Astrocyte of the cerebellum (primary cell): ENCODE measurements at regions not wholly inside any gene's neighbourhood (a gene's known extent, or its start where the extent isn't known, plus 50 kb on each side); places are given as distances from the start of the nearest gene placed in this dataset.

Experiments used
- DNase-seq: peaks from one replicate; pipeline ENCODE4 v3.0.0-alpha.2; 2011; ENCODE audit warnings: low read depth
- H3K4me3 ChIP-seq: 2 replicates; pipeline ENCODE4 v1.5.1; 2011; ENCODE audit warnings: mild to moderate bottlenecking, low read depth, low read length, moderate library complexity
- in situ Hi-C: cut with HindIII; loops from 2 replicates; pipeline ENCODE4 v1.10.0; 2017; ENCODE audit warnings: low sequenced_read_pairs
- TF ChIP-seq, protein P1 (sequence below): IDR thresholded peaks from 2 replicates; pipeline ENCODE4 v1.5.1; 2012; ENCODE audit warnings: low read length, low read depth, moderate library complexity, mild to moderate bottlenecking; ENCODE audit errors: missing control alignments

DNA sequence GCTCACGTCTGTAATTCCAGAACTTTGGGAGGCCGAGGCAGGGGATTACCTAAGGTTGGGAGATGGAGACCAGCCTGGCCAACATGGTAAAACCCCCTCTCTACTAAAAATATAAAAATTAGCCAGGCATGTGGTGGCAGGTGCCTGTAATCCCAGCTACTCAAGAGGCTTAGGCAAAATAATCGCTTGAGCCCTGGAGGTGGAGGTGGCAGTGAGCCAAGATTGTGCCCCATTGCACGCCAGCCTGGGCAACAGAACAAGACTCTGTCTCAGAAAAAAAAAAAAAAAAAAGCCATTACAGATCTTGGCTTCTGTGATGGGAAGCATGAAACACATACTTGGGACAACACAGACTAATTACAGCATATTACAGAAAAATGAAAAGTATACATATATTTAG lies 1404.5 kb upstream of the SPRY2 start:
- no peak for DNase-seq
- H3K4me3 ChIP-seq: no peak overlapping the region
- in situ Hi-C loops: no loop called here
- TF ChIP-seq, protein P1, sequence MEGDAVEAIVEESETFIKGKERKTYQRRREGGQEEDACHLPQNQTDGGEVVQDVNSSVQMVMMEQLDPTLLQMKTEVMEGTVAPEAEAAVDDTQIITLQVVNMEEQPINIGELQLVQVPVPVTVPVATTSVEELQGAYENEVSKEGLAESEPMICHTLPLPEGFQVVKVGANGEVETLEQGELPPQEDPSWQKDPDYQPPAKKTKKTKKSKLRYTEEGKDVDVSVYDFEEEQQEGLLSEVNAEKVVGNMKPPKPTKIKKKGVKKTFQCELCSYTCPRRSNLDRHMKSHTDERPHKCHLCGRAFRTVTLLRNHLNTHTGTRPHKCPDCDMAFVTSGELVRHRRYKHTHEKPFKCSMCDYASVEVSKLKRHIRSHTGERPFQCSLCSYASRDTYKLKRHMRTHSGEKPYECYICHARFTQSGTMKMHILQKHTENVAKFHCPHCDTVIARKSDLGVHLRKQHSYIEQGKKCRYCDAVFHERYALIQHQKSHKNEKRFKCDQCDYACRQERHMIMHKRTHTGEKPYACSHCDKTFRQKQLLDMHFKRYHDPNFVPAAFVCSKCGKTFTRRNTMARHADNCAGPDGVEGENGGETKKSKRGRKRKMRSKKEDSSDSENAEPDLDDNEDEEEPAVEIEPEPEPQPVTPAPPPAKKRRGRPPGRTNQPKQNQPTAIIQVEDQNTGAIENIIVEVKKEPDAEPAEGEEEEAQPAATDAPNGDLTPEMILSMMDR: no peak

DNA sequence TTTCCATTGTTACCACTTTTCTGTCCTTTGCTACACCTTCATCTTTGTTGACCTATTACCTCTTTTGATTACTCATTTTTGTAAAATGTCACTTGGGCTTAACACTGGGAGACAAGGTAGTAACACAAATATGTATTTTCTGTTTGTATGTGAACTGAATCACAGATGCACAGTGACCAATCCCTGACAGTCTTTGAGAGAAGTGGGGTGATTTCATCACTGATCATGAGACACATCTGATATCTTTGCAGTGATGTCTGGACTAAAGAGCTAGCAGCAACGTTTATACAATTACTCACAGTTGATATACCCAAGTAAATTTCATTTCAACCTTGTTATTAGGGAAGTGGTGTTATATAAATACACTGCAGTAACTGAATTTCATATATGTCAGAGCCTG lies 1397.4 kb upstream of the SPRY2 start:
- no peak for DNase-seq
- no peak overlapping the region for H3K4me3 ChIP-seq
- in situ Hi-C loops: no loop called here
- TF ChIP-seq, protein P1: no peak

DNA sequence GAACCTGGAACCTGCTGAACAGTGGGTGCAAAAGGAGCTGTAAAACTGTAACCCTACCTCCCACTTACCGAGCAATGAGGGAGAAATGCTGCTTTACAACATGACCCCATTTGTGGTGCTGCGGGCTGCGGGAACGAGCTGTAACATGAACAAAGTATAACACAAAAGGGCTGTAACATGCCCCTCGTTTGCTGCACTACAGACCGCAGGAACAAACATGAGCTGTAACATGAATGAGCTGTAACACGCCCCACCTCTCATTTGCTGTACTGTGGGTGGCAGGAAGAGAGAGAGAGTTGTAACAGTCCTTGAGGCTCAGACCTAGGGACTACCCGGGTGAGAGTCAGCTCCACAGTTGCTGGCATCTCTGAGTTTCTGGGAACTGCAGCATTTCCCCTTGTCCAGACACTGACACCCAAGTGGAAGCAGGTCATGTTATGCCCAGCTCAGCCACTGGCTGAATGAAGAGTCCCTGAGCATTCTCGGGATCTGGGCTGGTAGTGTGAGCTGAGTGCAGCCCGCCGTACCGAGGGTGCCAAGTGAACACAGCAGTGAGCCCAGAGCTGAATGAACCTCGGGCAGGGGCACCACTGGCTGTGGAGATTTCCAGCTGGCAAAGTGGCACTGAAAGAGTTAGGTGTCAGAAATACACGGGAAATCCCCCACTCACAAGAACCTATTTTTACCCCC lies 1385.3 kb upstream of the SPRY2 start:
- DNase-seq: no peak
- no peak overlapping the region for H3K4me3 ChIP-seq
- TF ChIP-seq, protein P1: no peak
- in situ Hi-C loops: no loop called here

DNA sequence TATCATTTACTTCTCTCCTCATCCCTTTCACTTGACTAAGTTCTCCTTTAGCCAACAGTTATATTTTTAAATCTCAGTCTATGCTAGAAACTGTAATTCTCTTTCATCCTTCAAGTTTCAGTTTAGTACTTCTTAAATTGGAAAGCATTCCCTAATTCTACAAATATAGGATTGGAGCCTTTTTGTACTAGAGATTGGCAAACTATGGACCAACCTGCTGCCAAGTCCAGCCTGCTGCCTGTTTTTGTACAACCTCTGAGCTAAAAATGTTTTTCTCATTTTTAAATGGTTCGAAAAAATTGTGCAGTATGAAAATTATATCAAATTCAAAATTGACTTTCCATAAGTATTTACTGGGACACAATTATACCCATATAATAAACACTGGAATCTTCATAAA lies 1381.5 kb upstream of the SPRY2 start:
- in situ Hi-C loops: no loop called here
- DNase-seq: no peak
- TF ChIP-seq, protein P1: no peak
- no peak overlapping the region for H3K4me3 ChIP-seq

DNA sequence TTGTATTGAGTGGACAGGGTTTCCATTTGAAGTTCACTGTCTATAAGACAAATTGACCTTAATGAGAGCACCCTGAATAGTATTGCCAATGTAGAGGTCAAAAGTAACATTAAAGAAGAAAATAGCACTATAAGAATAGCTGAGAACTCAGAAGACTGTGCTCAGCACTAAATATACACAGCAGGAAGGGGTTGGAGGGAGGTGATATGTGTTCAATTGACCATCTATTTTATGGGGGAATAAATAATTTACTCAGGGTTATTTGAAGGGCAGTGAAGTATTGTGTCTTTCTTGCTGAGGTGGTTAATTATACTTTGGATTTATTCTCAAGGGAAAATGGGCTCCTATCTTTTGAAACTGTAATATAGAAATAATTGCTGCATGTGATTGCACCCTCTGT lies 1380.5 kb upstream of the SPRY2 start:
- in situ Hi-C loops: no loop called here
- TF ChIP-seq, protein P1: no peak
- no peak for DNase-seq
- H3K4me3 ChIP-seq: no peak overlapping the region

DNA sequence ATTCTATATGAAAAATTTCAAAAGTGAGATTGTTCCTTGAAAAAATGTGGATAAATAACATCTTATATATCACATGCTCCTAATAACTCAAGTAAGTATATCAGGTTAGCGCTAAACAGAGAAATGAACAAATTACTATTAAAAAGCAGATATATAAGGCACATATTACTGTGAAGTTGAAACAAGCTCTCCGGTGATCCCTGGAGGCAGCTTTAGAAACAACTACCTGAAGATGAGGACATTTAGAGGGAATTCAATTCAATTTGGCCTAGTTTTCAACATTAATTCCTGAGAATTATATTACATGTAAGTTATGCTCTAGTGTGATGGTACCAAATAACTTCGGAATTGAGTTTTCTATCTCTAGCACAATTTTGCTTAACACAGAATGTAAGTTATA lies 1373.6 kb upstream of the SPRY2 start:
- no peak overlapping the region for H3K4me3 ChIP-seq
- DNase-seq: no peak
- in situ Hi-C loops: no loop called here
- TF ChIP-seq, protein P1: no peak
